Uterus (tissue), 3 donors: ENCODE measurements at regions not wholly inside any gene's neighbourhood (a gene's known extent, or its start where the extent isn't known, plus 50 kb on each side); places are given as distances from the start of the nearest gene placed in this dataset.

Source experiments
- DNase-seq, 2 donors: peaks; one replicate each; pipeline ENCODE4 v3.0.0-alpha.2; 2019 to 2020
- H3K27ac ChIP-seq, 2 donors: fragments of 200-600 bp; sonication (generic); 1 replicate in 1 of 2; 2 replicates in 1 of 2; pipeline ENCODE4 v1.5.1; 2016 to 2018
- H3K27me3 ChIP-seq, 2 donors: fragments of 200-600 bp; sonication (generic); one replicate each; pipeline ENCODE4 v1.5.1; 2018 to 2019; ENCODE audit warnings: control low read depth in 1 of 2
- H3K36me3 ChIP-seq, 2 donors: fragments of 200-600 bp; sonication (generic); one replicate each; pipeline ENCODE4 v1.5.1; 2019; ENCODE audit warnings: control low read depth in 1 of 2
- H3K4me1 ChIP-seq, 2 donors: fragments of 200-600 bp; sonication (generic); one replicate each; pipeline ENCODE4 v1.5.1; 2018 to 2019; ENCODE audit warnings: control low read depth in 1 of 2
- H3K4me3 ChIP-seq, 2 donors: fragments of 200-600 bp; sonication (generic); 1 replicate in 1 of 2; 2 replicates in 1 of 2; pipeline ENCODE4 v1.5.1; 2018 to 2019; ENCODE audit warnings: mild to moderate bottlenecking in 1 of 2
- H3K9me3 ChIP-seq, 2 donors: fragments of 200-600 bp; sonication (generic); one replicate each; pipeline ENCODE4 v1.5.1; 2019; ENCODE audit warnings: control low read depth in 1 of 2
- CTCF ChIP-seq, 4 experiments: fragments of 200-600 bp in 2 of 4; fragments of 450-650 bp in 2 of 4; sonication (generic) in 2 of 4; IDR thresholded peaks; one replicate each; pipeline ENCODE4 v1.5.1; 2016 to 2019; ENCODE audit warnings: antibody characterized with exemption in 4 of 4, mild to moderate bottlenecking in 2 of 4, moderate library complexity in 1 of 4
- POLR2A ChIP-seq, 2 donors: fragments of 450-650 bp; IDR thresholded peaks; one replicate each; pipeline ENCODE4 v1.6.1; 2016; ENCODE audit warnings: antibody characterized with exemption in 2 of 2, mild to moderate bottlenecking in 1 of 2, moderate library complexity in 1 of 2
- intact Hi-C: fragments of 100-400 bp; cut with DNase I; formaldehyde crosslinking; loops from one replicate; pipeline ENCODE4 v1.15.1; 2023; ENCODE audit warnings: low total_unique reads
- donor health status: DM: yes; HTN: yes; CAD: no.

- no peaks in the 10 kb centered on the region for H3K9me3 ChIP-seq
- no peaks in the 10 kb centered on the region for H3K4me1 ChIP-seq
- TF ChIP-seq POLR2A (IDR thresholded peaks at IDR 0.05) (no peak), CTCF (IDR thresholded peaks at IDR 0.05) (no peak)
- H3K36me3 ChIP-seq, result no peaks in the 10 kb centered on the region
- no peak overlapping the region for H3K27ac ChIP-seq
- intact Hi-C loops, result no loop called here
- DNase-seq, result no peak
- no peak overlapping the region for H3K4me3 ChIP-seq
- no peaks in the 10 kb centered on the region for H3K27me3 ChIP-seq
Observed at GRCh38 chr5:7976411-7977190, 107.7 kb downstream of the MTRR start.

- H3K4me1 ChIP-seq, result no peaks in the 10 kb centered on the region
- no peaks in the 10 kb centered on the region for H3K9me3 ChIP-seq
- intact Hi-C loops, result no loop called here
- H3K36me3 ChIP-seq, result no peaks in the 10 kb centered on the region
- no peak overlapping the region for H3K4me3 ChIP-seq
- no peak for DNase-seq
- H3K27ac ChIP-seq, result no peak overlapping the region
- TF ChIP-seq POLR2A (IDR thresholded peaks at IDR 0.05), result no peak
- no peak for TF ChIP-seq CTCF (IDR thresholded peaks at IDR 0.05)
- no peaks in the 10 kb centered on the region for H3K27me3 ChIP-seq
Observed at GRCh38 chr5:7978114-7978513, 109.2 kb downstream of the MTRR start.

GRCh38 chr5:7978991-7979390 lies 110.0 kb downstream of the MTRR start:
- no peak for DNase-seq
- Histone ChIP-seq H3K27ac (no peak overlapping the region), H3K4me3 (no peak overlapping the region), H3K4me1 (no peaks in the 10 kb centered on the region), H3K9me3 (no peaks in the 10 kb centered on the region), H3K36me3 (no peaks in the 10 kb centered on the region), H3K27me3 (no peaks in the 10 kb centered on the region)
- TF ChIP-seq POLR2A (IDR thresholded peaks at IDR 0.05) (no peak), CTCF (IDR thresholded peaks at IDR 0.05) (no peak)
- intact Hi-C loops, result no loop called here

GRCh38 chr5:7980881-7981280 lies 111.9 kb downstream of the MTRR start:
- DNase-seq, result no peak
- no peak for TF ChIP-seq POLR2A (IDR thresholded peaks at IDR 0.05)
- no peak for TF ChIP-seq CTCF (IDR thresholded peaks at IDR 0.05)

GRCh38 chr5:7983433-7983832 lies 114.5 kb downstream of the MTRR start:
- no peak for DNase-seq
- H3K27me3 ChIP-seq, result no peaks in the 10 kb centered on the region
- intact Hi-C loops, result no loop called here
- H3K27ac ChIP-seq, result no peak overlapping the region
- no peaks in the 10 kb centered on the region for H3K9me3 ChIP-seq
- H3K4me1 ChIP-seq, result no peaks in the 10 kb centered on the region
- no peak overlapping the region for H3K4me3 ChIP-seq
- H3K36me3 ChIP-seq, result no peaks in the 10 kb centered on the region
- TF ChIP-seq CTCF (IDR thresholded peaks at IDR 0.05) (no peak), POLR2A (IDR thresholded peaks at IDR 0.05) (no peak)

More at GRCh38 chr5:7980881-7981280, 111.9 kb downstream of the MTRR start:
- intact Hi-C loops, result no loop called here
- Histone ChIP-seq H3K4me1 (no peaks in the 10 kb centered on the region), H3K9me3 (no peaks in the 10 kb centered on the region), H3K4me3 (no peak overlapping the region), H3K27me3 (no peaks in the 10 kb centered on the region), H3K27ac (no peak overlapping the region), H3K36me3 (no peaks in the 10 kb centered on the region)
